ENCODE measurements at regions not wholly inside any gene's neighbourhood (a gene's known extent, or its start where the extent isn't known, plus 50 kb on each side); places are given as distances from the start of the nearest gene placed in this dataset.

- Histone ChIP-seq H4K20me1 (ENCODE audit: insufficient read depth, low read length) (no peaks in the 10 kb centered on the region), H3K4me1 (ENCODE audit: low read length) (no peaks in the 10 kb centered on the region), H3K27ac (ENCODE audit: low read length) (no peak overlapping the region), H3K9me3 (replicated peaks; ENCODE audit: insufficient read depth, low read length) (no peaks in the 10 kb centered on the region), H3K4me2 (ENCODE audit: low read depth, low read length) (no peak overlapping the region), H3K79me2 (ENCODE audit: low read length) (no peaks in the 10 kb centered on the region), H3K27me3 (replicated peaks; ENCODE audit: insufficient read depth, low read length) (no peaks in the 10 kb centered on the region), H3K36me3 (replicated peaks; ENCODE audit: insufficient read depth, low read length) (no peaks in the 10 kb centered on the region), H3K4me3 (ENCODE audit: low read length) (no peak overlapping the region), H3F3A (ENCODE audit: insufficient read depth, low read length) (no peaks in the 10 kb centered on the region), H3K9ac (ENCODE audit: low read length) (no peak overlapping the region), H2AFZ (ENCODE audit: low read length) (no peak overlapping the region), H3K9me2 (replicated peaks; ENCODE audit: insufficient read depth, low read length) (no peaks in the 10 kb centered on the region)
- no peak for DNase-seq
- TF ChIP-seq CTCF (IDR thresholded peaks at IDR 0.05; ENCODE audit: low read length) (no peak), EZH2 (optimal IDR thresholded peaks at IDR 0.05; ENCODE audit: low read depth, low read length) (no peak), EZH2phosphoT487 (IDR thresholded peaks at IDR 0.05; ENCODE audit: low read length) (no peak)
These were observed 445.5 kb upstream of the PKDCC start for GRCh38 chr2:41602341-41602740.

GRCh38 chr2:41605311-41605710, 442.5 kb upstream of the PKDCC start:
- Histone ChIP-seq H3K79me2 (ENCODE audit: low read length) (no peaks in the 10 kb centered on the region), H3K9me3 (replicated peaks; ENCODE audit: insufficient read depth, low read length) (no peaks in the 10 kb centered on the region), H3K4me1 (ENCODE audit: low read length) (no peaks in the 10 kb centered on the region), H3K9ac (ENCODE audit: low read length) (no peak overlapping the region), H2AFZ (ENCODE audit: low read length) (no peak overlapping the region), H3F3A (ENCODE audit: insufficient read depth, low read length) (no peaks in the 10 kb centered on the region), H3K27me3 (replicated peaks; ENCODE audit: insufficient read depth, low read length) (no peaks in the 10 kb centered on the region), H3K9me2 (replicated peaks; ENCODE audit: insufficient read depth, low read length) (no peaks in the 10 kb centered on the region), H4K20me1 (ENCODE audit: insufficient read depth, low read length) (no peaks in the 10 kb centered on the region), H3K36me3 (replicated peaks; ENCODE audit: insufficient read depth, low read length) (no peaks in the 10 kb centered on the region), H3K4me2 (ENCODE audit: low read depth, low read length) (no peak overlapping the region), H3K4me3 (ENCODE audit: low read length) (no peak overlapping the region), H3K27ac (ENCODE audit: low read length) (no peak overlapping the region)
- DNase-seq, result no peak
- TF ChIP-seq CTCF (IDR thresholded peaks at IDR 0.05; ENCODE audit: low read length) (no peak), EZH2phosphoT487 (IDR thresholded peaks at IDR 0.05; ENCODE audit: low read length) (no peak), EZH2 (optimal IDR thresholded peaks at IDR 0.05; ENCODE audit: low read depth, low read length) (no peak)

DNA sequence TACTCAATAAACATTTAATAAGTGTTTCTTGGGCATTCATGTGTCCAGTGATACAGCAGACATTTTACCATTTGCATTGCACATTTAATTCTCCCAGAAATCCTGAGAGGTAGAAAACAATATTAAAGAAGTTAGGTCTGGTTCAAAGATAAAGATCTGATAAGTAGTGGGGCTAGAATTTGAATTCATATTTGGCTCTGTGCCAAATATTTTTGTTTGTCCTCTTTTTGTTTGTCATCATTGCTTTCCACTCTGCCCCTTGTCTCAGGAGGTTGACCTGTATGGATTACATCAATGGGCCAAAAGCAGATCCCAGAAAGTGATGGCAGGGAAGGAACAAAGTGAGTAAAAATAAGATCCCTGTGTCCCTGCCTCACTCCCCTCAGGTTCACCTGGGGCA, 441.9 kb upstream of the PKDCC start:
- DNase-seq, result no peak
- H3K4me1 ChIP-seq (ENCODE audit: low read length), result no peaks in the 10 kb centered on the region
- TF ChIP-seq EZH2phosphoT487 (IDR thresholded peaks at IDR 0.05; ENCODE audit: low read length) (no peak), CTCF (IDR thresholded peaks at IDR 0.05; ENCODE audit: low read length) (no peak), EZH2 (optimal IDR thresholded peaks at IDR 0.05; ENCODE audit: low read depth, low read length) (no peak)

More for the DNA sequence above, 441.9 kb upstream of the PKDCC start:
- H3K79me2 ChIP-seq (ENCODE audit: low read length), result no peaks in the 10 kb centered on the region
- H3K9me2 ChIP-seq (replicated peaks; ENCODE audit: insufficient read depth, low read length), result no peaks in the 10 kb centered on the region
- no peak overlapping the region for H3K27ac ChIP-seq (ENCODE audit: low read length)
- H3K27me3 ChIP-seq (replicated peaks; ENCODE audit: insufficient read depth, low read length), result no peaks in the 10 kb centered on the region
- H4K20me1 ChIP-seq (ENCODE audit: insufficient read depth, low read length), result no peaks in the 10 kb centered on the region
- no peaks in the 10 kb centered on the region for H3K36me3 ChIP-seq (replicated peaks; ENCODE audit: insufficient read depth, low read length)
- 0 out of 2 replicates have a peak, but pooled peaks cover 3% of the 10 kb centered on the region for H3F3A ChIP-seq (ENCODE audit: insufficient read depth, low read length)
- H3K9me3 ChIP-seq (replicated peaks; ENCODE audit: insufficient read depth, low read length), result no peaks in the 10 kb centered on the region
- no peak overlapping the region for H3K9ac ChIP-seq (ENCODE audit: low read length)
- no peak overlapping the region for H3K4me2 ChIP-seq (ENCODE audit: low read depth, low read length)
- H2AFZ ChIP-seq (ENCODE audit: low read length), result no peak overlapping the region
- no peak overlapping the region for H3K4me3 ChIP-seq (ENCODE audit: low read length)

All from MM.1S (cell line).